NOMO-1 treated with DMSO at 0.1 percent for 48 hours (cell line): ENCODE measurements at regions not wholly inside any gene's neighbourhood (a gene's known extent, or its start where the extent isn't known, plus 50 kb on each side); places are given as distances from the start of the nearest gene placed in this dataset.

Source experiments
- DNase-seq: peaks from one replicate; lab custom pipeline; 2025; ENCODE audit not compliant: unreplicated experiment; lab: John Stamatoyannopoulos, UW

GRCh38 chr4:137333031-137333430 lies 199.3 kb downstream of the PCDH18 start:
- DNase-seq: no peak

- DNase-seq: no peak
Observed at GRCh38 chr4:137312257-137312656, 220.0 kb downstream of the PCDH18 start.

- no peak for DNase-seq
Observed at GRCh38 chr4:137310593-137311490, 221.5 kb downstream of the PCDH18 start.

GRCh38 chr4:137310166-137310565 lies 222.1 kb downstream of the PCDH18 start:
- DNase-seq: no peak

GRCh38 chr4:137309424-137309823 lies 222.9 kb downstream of the PCDH18 start:
- DNase-seq: no peak

GRCh38 chr4:137307806-137308205 lies 224.5 kb downstream of the PCDH18 start:
- DNase-seq: no peak

GRCh38 chr4:137300776-137301175 lies 231.5 kb downstream of the PCDH18 start:
- no peak for DNase-seq

GRCh38 chr4:137299281-137299680 lies 233.0 kb downstream of the PCDH18 start:
- no peak for DNase-seq

- no peak for DNase-seq
Observed at GRCh38 chr4:137293281-137293680, 239.0 kb downstream of the PCDH18 start.

GRCh38 chr4:137283737-137284136 lies 248.6 kb downstream of the PCDH18 start:
- DNase-seq: no peak

GRCh38 chr4:137278431-137278830 lies 253.9 kb downstream of the PCDH18 start:
- no peak for DNase-seq

GRCh38 chr4:137274404-137274803 lies 257.9 kb downstream of the PCDH18 start:
- no peak for DNase-seq

GRCh38 chr4:137267024-137267423 lies 265.3 kb downstream of the PCDH18 start:
- no peak for DNase-seq

- no peak for DNase-seq
Observed at GRCh38 chr4:137266511-137266910, 265.8 kb downstream of the PCDH18 start.

- no peak for DNase-seq
Observed at GRCh38 chr4:137263206-137263605, 269.1 kb downstream of the PCDH18 start.

GRCh38 chr4:137253949-137254348 lies 278.3 kb downstream of the PCDH18 start:
- DNase-seq: no peak

- no peak for DNase-seq
Observed at GRCh38 chr4:137249112-137249511, 283.2 kb downstream of the PCDH18 start.

GRCh38 chr4:137238456-137239162 lies 293.7 kb downstream of the PCDH18 start:
- DNase-seq: no peak

- DNase-seq: no peak
Observed at GRCh38 chr4:137226900-137227299, 305.4 kb downstream of the PCDH18 start.

GRCh38 chr4:137226221-137226620 lies 306.1 kb downstream of the PCDH18 start:
- DNase-seq: peak; percentile 0

- no peak for DNase-seq
Observed at GRCh38 chr4:137213372-137214173, 318.7 kb downstream of the PCDH18 start.
